ENCODE measurements at regions not wholly inside any gene's neighbourhood (a gene's known extent, or its start where the extent isn't known, plus 50 kb on each side); places are given as distances from the start of the nearest gene placed in this dataset.

- DNase-seq: no peak
Measured at GRCh38 chr9:7228726-7229125, 471.0 kb downstream of the KDM4C start.

GRCh38 chr9:7227951-7228350 is 470.2 kb downstream of the KDM4C start:
- no peak for DNase-seq

GRCh38 chr9:7226007-7226640 is 468.4 kb downstream of the KDM4C start:
- no peak for DNase-seq
